Epithelial cell of esophagus (primary cell): ENCODE measurements at regions not wholly inside any gene's neighbourhood (a gene's known extent, or its start where the extent isn't known, plus 50 kb on each side); places are given as distances from the start of the nearest gene placed in this dataset.
A peak's percentile ranks its signal among the peaks of the same experiment; 100 is the strongest.

ENCODE experiments used
- DNase-seq: peaks from one replicate; pipeline ENCODE4 v3.0.0; 2010; ENCODE audit warnings: low read depth
- H3K4me3 ChIP-seq: 2 replicates; pipeline ENCODE4 v1.5.1; 2011; ENCODE audit warnings: mild to moderate bottlenecking, low read length, control low read depth
- TF ChIP-seq, protein P1 (sequence below): IDR thresholded peaks from 2 replicates; pipeline ENCODE4 v1.5.1; 2011; ENCODE audit warnings: low read depth, mild to moderate bottlenecking, low read length, control low read depth, inconsistent platforms; ENCODE audit not compliant: insufficient read depth; ENCODE audit errors: missing control alignments

DNA sequence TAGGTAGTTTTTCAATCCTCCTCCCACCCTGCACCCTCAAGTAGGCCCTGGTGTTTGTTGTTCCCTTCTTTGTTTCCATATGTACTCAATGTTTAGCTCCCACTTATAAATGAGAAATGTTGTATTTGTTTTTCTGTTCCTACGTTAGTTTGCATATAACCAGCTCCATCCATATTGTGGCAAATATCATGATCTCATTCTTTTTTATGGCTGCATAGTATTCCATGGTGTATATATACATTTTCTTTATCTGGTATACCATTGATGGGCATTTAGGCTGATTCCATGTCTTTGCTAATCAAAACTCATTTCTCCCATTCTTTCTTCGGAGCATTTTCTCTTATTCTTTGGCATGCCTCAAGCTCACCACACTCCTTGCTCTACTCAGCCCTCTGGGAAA, 789.6 kb upstream of the KCND2 start:
- no peak overlapping the region for H3K4me3 ChIP-seq
- TF ChIP-seq, protein P1, sequence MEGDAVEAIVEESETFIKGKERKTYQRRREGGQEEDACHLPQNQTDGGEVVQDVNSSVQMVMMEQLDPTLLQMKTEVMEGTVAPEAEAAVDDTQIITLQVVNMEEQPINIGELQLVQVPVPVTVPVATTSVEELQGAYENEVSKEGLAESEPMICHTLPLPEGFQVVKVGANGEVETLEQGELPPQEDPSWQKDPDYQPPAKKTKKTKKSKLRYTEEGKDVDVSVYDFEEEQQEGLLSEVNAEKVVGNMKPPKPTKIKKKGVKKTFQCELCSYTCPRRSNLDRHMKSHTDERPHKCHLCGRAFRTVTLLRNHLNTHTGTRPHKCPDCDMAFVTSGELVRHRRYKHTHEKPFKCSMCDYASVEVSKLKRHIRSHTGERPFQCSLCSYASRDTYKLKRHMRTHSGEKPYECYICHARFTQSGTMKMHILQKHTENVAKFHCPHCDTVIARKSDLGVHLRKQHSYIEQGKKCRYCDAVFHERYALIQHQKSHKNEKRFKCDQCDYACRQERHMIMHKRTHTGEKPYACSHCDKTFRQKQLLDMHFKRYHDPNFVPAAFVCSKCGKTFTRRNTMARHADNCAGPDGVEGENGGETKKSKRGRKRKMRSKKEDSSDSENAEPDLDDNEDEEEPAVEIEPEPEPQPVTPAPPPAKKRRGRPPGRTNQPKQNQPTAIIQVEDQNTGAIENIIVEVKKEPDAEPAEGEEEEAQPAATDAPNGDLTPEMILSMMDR: no peak
- no peak for DNase-seq

DNA sequence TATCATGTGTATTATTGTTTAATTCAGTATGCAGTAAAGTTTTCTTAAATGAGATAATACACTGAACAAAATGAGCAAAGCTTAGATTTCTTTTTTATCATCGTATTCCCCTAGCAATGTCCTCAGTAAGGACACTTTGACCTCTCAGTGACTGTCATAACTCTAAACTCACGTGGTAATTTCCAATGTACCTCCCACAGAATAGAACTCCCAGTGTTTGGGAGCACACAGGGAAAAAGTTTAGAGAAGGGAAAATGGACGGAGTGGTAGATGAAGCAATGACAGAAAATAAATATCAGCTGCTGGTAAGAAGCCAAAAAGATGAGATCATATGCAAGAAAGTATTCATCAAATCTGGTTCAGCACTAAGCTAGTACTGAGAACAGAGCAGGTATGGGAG, 758.6 kb upstream of the KCND2 start:
- peak; percentile 34 for DNase-seq

DNA sequence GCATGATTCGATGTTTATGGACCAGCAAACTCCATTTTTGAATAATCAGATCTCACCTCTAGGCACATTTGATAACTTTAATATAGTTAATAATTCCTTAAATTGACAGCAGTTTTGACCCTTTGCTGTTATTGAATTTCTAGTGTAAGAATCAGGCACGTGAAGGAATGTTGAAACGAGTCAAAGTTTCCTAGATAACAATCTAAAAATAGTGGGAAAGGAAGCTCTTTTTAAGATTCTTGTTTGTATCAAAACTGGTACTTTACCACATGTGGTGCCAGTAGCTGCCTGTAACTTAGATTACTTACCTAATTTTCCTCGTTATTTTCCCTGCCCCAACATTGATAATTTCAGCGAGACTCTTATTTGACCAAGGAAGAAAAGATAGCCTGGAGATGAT, 757.8 kb upstream of the KCND2 start:
- TF ChIP-seq, protein P1: no peak

More for the DNA sequence above, 758.6 kb upstream of the KCND2 start:
- no peak overlapping the region for H3K4me3 ChIP-seq
- TF ChIP-seq, protein P1: no peak

GRCh38 chr7:119515962-119516361, 757.0 kb upstream of the KCND2 start:
- TF ChIP-seq, protein P1: no peak
- no peak for DNase-seq

More for the DNA sequence above, 757.8 kb upstream of the KCND2 start:
- DNase-seq: no peak
- H3K4me3 ChIP-seq: no peak overlapping the region

DNA sequence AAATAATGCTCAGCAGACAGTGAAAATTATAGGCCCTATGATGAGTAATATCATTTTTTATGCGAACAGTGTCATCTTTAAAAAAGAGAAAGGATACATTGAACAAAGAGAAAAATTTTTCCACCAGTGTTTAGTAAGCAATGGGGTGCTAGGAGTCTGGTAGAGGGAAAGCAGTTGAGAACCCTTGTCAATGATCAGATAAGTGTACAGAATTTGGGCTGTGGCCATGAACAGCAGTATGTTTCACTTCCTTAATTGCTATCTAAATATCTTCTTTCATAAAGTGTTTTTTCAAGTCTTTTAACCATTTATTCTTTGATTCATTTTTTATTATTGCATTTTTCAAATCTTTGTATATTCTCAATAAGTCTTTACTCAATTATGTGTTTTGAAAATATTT, 750.7 kb upstream of the KCND2 start:
- H3K4me3 ChIP-seq: no peak overlapping the region
- DNase-seq: no peak
- TF ChIP-seq, protein P1: no peak

More at GRCh38 chr7:119515962-119516361, 757.0 kb upstream of the KCND2 start:
- no peak overlapping the region for H3K4me3 ChIP-seq

- TF ChIP-seq, protein P1: no peak
- no peak overlapping the region for H3K4me3 ChIP-seq
- DNase-seq: no peak
These were observed 750.3 kb upstream of the KCND2 start for GRCh38 chr7:119522698-119523097.

DNA sequence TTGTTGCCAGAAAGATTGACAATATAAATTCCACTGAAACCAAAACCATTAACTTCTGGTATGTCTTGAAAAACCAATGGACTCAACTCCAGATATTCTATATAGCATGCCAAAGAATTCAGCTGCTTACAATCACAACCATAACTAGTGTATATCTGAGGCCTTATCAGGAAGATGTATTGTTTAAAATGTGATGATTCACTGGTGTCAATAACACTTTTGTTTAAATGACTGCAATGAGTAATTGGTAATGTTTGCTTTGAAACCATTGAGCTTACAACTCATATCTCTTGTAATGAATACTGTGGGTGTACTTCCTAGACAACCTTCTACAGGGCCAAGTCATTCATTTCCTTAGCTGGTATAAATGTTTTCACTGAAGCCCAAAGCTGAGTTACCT, 727.9 kb upstream of the KCND2 start:
- no peak overlapping the region for H3K4me3 ChIP-seq
- TF ChIP-seq, protein P1: no peak
- DNase-seq: peak; percentile 84
